Prostate gland (tissue), 2 donors: ENCODE measurements at regions not wholly inside any gene's neighbourhood (a gene's known extent, or its start where the extent isn't known, plus 50 kb on each side); places are given as distances from the start of the nearest gene placed in this dataset.

Experiments
- DNase-seq: peaks from one replicate; pipeline ENCODE4 v3.0.0-alpha.2; 2019; ENCODE audit warnings: low spot score
- H3K27ac ChIP-seq, 2 donors: fragments of 200-600 bp; sonication (generic); 2 replicates each; pipeline ENCODE4 v1.5.1; 2017 to 2019
- H3K27me3 ChIP-seq: fragments of 200-600 bp; sonication (generic); replicated peaks from 2 replicates; pipeline ENCODE4 v1.5.1; 2019; ENCODE audit not compliant: insufficient read depth
- H3K36me3 ChIP-seq, 2 donors: fragments of 200-600 bp; sonication (generic); 1 replicate in 1 of 2; 2 replicates in 1 of 2; pipeline versions ENCODE4 v1.5.1 to v1.8.1; 2017 to 2019
- H3K4me1 ChIP-seq: fragments of 200-600 bp; sonication (generic); replicated peaks from 2 replicates; pipeline ENCODE4 v1.5.1; 2019
- H3K4me3 ChIP-seq, 2 donors: fragments of 200-600 bp; sonication (generic); 2 replicates each; pipeline ENCODE4 v1.5.1; 2017 to 2019
- H3K9me3 ChIP-seq: fragments of 200-600 bp; sonication (generic); 2 replicates; pipeline ENCODE4 v1.5.1; 2017
- POLR2A ChIP-seq: fragments of 450-650 bp; IDR thresholded peaks from one replicate; pipeline ENCODE4 v1.6.1; 2016; ENCODE audit warnings: antibody characterized with exemption, mild to moderate bottlenecking
- POLR2AphosphoS5 ChIP-seq: sonication (generic); formaldehyde crosslinking; IDR thresholded peaks from one replicate; pipeline ENCODE4 v1.6.1; 2017; ENCODE audit warnings: antibody characterized with exemption
- WGBS: methylation state at CpG from one replicate; pipeline ENCODE4 v1.1.5; 2018; 5-methylcytosine and 5-hydroxymethylcytosine counted together
- intact Hi-C: fragments of 100-400 bp; cut with DNase I; formaldehyde crosslinking; loops from one replicate; pipeline ENCODE4 v1.14.2; 2022
- TF ChIP-seq, protein P1 (sequence below), 4 experiments: fragments of 200-600 bp in 2 of 4; fragments of 450-650 bp in 2 of 4; sonication (generic) in 2 of 4; IDR thresholded peaks; 1 replicate in 3 of 4; 2 replicates in 1 of 4; pipeline ENCODE4 v1.5.1; 2016 to 2019; ENCODE audit warnings: antibody characterized with exemption in 4 of 4, mild to moderate bottlenecking in 2 of 4, moderate library complexity in 2 of 4

DNA sequence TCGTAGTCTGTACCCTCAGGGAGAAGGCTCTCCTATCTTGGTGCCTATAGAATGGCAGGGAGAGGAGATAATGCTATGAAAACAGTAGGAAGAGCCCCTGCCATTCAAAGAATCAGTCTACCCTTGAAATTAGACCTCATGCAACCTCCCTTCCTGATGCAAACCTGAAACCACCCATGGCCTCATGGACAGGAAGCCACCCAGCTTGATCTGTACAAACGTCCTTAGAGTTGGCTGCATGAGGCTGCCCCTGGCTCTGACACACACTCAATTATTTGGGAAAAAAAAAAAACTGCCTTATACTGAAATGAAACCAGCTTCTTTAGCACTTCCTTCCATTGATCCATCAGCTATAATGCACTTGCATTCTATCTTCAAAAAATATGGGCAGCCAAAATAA lies 116.6 kb upstream of the BCL2L14 start:
- WGBS = 68% methylated on average over 2 of the region's 2 CpGs
- Histone ChIP-seq H3K27me3 (no peaks in the 10 kb centered on the region), H3K9me3 (no peaks in the 10 kb centered on the region), H3K4me1 (no peaks in the 10 kb centered on the region), H3K4me3 (no peak overlapping the region), H3K27ac (no peak overlapping the region), H3K36me3 (no peaks in the 10 kb centered on the region)
- intact Hi-C loops = no loop called here
- no peak for DNase-seq
- TF ChIP-seq POLR2A = no peak
- no peak for TF ChIP-seq POLR2AphosphoS5
- TF ChIP-seq, protein P1, sequence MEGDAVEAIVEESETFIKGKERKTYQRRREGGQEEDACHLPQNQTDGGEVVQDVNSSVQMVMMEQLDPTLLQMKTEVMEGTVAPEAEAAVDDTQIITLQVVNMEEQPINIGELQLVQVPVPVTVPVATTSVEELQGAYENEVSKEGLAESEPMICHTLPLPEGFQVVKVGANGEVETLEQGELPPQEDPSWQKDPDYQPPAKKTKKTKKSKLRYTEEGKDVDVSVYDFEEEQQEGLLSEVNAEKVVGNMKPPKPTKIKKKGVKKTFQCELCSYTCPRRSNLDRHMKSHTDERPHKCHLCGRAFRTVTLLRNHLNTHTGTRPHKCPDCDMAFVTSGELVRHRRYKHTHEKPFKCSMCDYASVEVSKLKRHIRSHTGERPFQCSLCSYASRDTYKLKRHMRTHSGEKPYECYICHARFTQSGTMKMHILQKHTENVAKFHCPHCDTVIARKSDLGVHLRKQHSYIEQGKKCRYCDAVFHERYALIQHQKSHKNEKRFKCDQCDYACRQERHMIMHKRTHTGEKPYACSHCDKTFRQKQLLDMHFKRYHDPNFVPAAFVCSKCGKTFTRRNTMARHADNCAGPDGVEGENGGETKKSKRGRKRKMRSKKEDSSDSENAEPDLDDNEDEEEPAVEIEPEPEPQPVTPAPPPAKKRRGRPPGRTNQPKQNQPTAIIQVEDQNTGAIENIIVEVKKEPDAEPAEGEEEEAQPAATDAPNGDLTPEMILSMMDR (IDR thresholded peaks at IDR 0.05) = no peak

- DNase-seq = no peak
- Histone ChIP-seq H3K27me3 (no peaks in the 10 kb centered on the region), H3K4me1 (no peaks in the 10 kb centered on the region), H3K9me3 (no peaks in the 10 kb centered on the region), H3K36me3 (no peaks in the 10 kb centered on the region), H3K27ac (no peak overlapping the region), H3K4me3 (no peak overlapping the region)
- WGBS = 71% methylated on average over 9 of the region's 9 CpGs
- intact Hi-C loops = no loop called here
- TF ChIP-seq POLR2AphosphoS5 (no peak), POLR2A (no peak)
- TF ChIP-seq, protein P1 (IDR thresholded peaks at IDR 0.05) = no peak
Observed at GRCh38 chr12:11958221-11959091, 112.3 kb upstream of the BCL2L14 start.

DNA sequence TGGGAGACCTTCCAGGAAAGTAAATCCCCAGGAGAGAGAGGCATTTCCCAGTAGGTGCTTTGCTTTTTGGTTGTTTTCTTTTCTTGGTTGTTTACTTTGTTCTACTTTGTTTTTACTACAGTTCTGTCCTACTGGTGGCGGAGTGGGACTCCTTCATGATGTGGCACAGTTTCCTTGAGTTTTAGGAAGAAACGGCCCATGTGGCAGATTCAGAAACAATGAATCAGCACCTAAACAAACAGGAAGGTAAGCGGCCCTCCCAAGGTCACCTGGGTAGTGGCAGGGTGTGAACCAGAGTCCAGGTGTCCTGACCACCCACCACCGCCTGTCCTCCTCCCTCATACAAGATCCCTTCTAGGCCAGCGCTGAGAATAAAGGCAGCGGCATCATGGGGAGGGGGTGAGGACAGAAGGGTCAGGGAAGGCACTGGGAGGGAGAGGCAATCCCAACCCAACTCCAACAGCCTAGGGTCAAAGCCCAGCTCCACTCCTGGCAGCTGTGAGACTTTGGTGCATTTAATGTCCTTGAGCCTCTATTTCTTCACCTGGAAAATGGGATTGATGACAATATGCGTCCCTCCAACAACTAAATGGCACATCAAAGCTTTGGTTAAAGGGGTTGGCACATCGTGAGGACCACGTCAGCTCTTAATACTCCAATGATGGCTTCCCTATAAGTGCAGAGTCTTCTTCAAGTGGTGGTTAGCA lies 111.5 kb upstream of the BCL2L14 start:
- WGBS = 82% methylated on average over 9 of the region's 9 CpGs
- intact Hi-C loops = no loop called here
- no peak overlapping the region for H3K27ac ChIP-seq
- TF ChIP-seq POLR2A = no peak
- H3K4me3 ChIP-seq = no peak overlapping the region
- H3K36me3 ChIP-seq = no peaks in the 10 kb centered on the region
- H3K9me3 ChIP-seq = no peaks in the 10 kb centered on the region
- no peak for DNase-seq
- H3K4me1 ChIP-seq = no peaks in the 10 kb centered on the region
- no peaks in the 10 kb centered on the region for H3K27me3 ChIP-seq

DNA sequence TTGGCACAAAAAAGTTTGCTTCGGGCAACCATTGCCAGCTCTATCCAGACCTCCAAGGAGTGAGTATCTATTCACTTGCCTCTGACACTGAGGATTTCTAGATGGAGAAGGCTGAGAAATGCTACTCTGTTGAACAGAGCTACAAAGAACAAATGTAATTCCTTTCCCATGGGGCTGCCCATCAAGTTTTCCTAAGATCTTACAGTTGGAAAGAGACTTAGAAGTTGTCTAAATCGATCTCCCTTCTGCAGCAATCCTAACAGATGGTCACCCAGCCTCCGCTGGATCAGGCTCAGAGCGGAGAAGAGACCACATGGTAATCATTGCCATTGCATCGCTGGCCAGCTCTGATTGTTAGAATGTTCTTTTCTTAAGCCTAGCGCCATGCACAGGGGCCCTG lies 110.1 kb upstream of the BCL2L14 start:
- TF ChIP-seq POLR2A (no peak), POLR2AphosphoS5 (no peak)
- TF ChIP-seq, protein P1 (IDR thresholded peaks at IDR 0.05) = no peak

DNA sequence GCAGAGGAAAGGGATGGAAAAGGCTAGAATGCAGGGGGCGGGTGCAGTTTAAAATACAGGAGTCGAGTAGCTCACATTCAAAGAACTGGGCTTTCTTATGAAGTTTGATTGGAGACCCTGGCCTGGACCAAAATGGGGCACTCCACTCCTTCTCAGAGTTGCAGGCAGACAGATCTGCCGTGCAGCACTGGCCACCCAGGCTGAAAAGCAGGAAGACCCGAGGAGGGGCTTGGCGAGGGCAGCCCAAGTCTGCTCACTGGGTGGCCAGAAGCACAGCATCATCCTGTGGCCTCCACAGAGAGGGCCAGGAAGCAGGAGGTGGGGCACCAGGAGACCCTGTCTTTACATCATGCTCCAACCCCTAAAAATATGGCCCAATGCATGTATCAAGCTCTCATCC lies 109.1 kb upstream of the BCL2L14 start:
- no peak overlapping the region for H3K27ac ChIP-seq
- H3K27me3 ChIP-seq = no peaks in the 10 kb centered on the region
- TF ChIP-seq, protein P1 (IDR thresholded peaks at IDR 0.05) = no peak
- TF ChIP-seq POLR2A = no peak
- no peak for TF ChIP-seq POLR2AphosphoS5
- H3K4me3 ChIP-seq = no peak overlapping the region
- no peaks in the 10 kb centered on the region for H3K4me1 ChIP-seq
- no peak for DNase-seq
- intact Hi-C loops = no loop called here
- no peaks in the 10 kb centered on the region for H3K9me3 ChIP-seq
- no peaks in the 10 kb centered on the region for H3K36me3 ChIP-seq
- WGBS = 67% methylated on average over 5 of the region's 5 CpGs

More for the DNA sequence above, 110.1 kb upstream of the BCL2L14 start:
- WGBS = 94% methylated on average over 6 of the region's 6 CpGs
- H3K36me3 ChIP-seq = no peaks in the 10 kb centered on the region
- H3K4me3 ChIP-seq = no peak overlapping the region
- H3K27ac ChIP-seq = no peak overlapping the region
- no peaks in the 10 kb centered on the region for H3K27me3 ChIP-seq
- intact Hi-C loops = no loop called here
- no peaks in the 10 kb centered on the region for H3K9me3 ChIP-seq
- no peak for DNase-seq
- no peaks in the 10 kb centered on the region for H3K4me1 ChIP-seq
